CD4-positive, alpha-beta T cell treated with Interleukin-6 at 100 ng/mL for 8 hours (primary cell): ENCODE measurements at regions not wholly inside any gene's neighbourhood (a gene's known extent, or its start where the extent isn't known, plus 50 kb on each side); places are given as distances from the start of the nearest gene placed in this dataset.

ENCODE experiments used
- DNase-seq: peaks from one replicate; pipeline ENCODE4 v3.0.0-alpha.2; 2020; ENCODE audit warnings: mixed read lengths, low spot score

DNA sequence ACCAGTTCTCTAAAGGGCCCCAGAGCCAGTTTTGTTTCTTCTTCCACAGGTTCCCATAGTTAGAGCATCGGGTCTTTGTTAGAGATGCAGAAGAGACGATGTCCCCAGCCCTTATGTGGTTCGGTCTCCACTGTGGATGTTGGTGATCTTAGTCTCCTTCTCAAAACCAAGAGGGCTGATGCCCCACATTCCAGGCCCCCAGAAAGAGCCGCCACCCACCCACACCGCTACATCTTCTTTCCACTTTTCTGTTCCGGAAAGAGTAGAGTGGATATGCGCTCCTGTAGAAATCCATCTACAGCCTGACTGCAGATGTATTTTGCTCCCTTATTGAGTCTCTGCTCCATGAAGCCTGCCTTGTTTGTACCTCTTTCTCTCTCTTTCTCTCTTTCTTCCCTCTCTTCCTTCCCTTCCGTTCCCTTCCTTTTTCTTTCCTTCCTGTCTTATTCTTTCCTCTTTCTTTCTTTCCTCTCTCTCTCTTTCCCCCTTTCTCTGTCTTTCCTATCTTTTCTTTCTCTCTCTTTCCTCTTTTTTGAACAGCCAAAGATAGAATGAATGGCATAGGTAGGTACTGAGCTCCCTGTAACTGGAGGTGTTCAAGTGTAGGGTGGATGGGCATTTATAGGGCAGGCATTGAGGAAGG is 224.3 kb downstream of the SEC14L1 start:
- no peak for DNase-seq

GRCh38 chr17:77365584-77366186 is 224.9 kb downstream of the SEC14L1 start:
- peak; percentile 43 for DNase-seq

GRCh38 chr17:77366206-77366557 is 225.4 kb downstream of the SEC14L1 start:
- no peak for DNase-seq

- no peak for DNase-seq
These were observed 225.9 kb downstream of the SEC14L1 start for GRCh38 chr17:77366558-77367245.

DNA sequence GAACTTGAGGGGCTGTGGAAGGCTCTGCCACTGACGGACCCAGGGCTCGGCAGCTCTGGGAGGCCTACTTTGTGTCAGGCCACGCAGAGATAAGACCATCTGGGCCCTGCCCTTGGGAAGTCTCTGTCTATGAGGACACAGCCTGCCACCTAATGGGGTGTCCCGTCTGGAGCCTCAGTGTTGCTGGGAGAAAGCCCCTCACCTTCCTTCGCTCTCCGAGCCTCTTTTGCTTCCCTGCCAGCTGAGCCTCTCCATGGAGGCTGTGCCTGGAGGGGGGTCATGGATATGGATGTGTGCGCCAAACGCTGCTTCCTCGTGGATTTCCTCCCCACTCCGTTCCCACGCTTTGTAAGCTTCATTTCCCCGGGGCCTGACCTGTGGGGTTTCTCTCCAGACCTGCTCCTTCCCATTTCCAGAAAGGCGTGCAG is 228.8 kb downstream of the SEC14L1 start:
- no peak for DNase-seq

- DNase-seq: no peak
These were observed 229.8 kb downstream of the SEC14L1 start for GRCh38 chr17:77370586-77370985.

DNA sequence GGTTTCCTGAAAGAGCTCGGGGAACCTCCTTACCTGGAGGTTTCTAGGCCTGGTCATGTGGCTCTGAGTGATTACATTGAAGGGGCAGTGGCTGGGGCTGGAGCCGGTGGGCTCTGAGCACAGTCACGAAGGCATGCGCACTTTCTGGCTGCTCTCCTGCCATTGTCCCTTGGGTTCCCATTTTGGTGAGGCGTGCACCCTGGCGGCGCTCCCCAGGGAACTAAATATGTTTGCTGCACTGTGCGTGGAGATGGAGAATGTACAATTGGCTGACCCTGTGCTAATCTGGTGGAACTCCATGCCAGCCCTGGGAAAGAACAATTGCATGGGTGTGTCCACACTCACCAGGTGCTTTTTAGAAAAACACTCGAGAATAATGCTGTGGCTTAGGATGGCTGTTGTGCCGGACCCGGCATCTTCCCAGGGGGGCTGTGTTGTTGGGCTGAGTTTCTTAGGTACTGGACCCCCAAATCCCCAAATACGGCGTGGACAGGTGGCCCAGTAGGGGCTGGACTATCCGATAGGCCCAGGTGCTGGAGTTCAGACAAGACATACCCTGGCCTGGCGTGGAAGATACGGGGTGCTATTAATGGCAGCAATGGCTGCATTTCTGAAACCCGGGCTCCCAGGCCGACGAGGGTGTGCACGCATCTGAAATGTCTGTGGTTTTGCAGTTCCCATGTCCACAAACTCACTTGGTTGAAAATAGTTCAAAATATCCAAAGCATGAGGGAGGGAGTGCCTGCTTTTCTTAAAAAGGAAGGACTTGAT is 230.5 kb downstream of the SEC14L1 start:
- DNase-seq: no peak

DNA sequence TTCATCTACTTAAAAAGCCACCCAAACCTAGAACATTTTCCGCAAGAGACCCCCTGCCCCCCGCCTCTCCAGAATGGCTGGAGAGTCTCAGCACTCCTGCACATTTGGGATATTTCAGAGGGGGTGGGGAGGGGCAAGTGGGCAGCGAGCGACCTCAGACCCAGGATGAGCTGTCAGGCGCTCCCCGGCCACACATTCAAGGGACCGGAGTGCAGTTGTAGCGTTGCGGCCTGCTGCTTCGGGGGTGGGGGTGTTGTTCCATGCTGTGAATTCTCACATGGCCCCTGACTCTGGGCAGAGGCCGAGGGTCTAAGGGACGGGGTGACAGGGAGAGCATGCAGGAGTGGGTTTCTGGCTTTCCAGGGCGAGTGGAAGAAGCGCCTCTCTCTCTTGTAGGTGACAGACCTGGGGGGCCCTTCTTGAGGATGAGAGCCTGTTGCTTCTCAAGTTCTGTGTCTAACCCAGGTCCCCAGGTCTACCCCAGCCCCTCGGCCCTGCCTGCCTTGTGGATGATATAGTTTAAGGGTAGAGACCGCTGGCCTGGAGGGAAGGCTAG is 231.2 kb downstream of the SEC14L1 start:
- DNase-seq: no peak

DNA sequence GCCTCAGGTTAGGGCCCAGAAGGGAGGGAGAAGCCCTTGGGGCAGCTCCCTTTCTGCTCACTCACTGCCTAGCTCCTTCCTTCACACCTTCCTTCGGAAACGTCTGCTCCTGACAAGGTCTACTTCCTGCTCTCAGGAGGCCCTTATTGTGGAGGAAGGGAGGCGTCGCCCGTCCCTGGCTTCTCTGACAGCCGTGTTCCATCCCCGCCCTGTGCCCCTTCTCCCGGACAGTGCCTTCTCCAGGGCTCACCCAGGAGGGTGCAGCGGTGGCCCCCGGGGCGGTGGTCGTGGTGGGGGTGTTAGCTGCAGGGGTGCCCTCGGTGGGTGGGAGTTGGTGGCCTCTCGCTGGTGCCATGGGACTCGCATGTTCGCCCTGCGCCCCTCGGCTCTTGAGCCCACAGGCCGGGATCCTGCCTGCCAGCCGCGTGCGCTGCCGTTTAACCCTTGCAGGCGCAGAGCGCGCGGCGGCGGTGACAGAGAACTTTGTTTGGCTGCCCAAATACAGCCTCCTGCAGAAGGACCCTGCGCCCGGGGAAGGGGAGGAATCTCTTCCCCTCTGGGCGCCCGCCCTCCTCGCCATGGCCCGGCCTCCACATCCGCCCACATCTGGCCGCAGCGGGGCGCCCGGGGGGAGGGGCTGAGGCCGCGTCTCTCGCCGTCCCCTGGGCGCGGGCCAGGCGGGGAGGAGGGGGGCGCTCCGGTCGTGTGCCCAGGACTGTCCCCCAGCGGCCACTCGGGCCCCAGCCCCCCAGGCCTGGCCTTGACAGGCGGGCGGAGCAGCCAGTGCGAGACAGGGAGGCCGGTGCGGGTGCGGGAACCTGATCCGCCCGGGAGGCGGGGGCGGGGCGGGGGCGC is 231.9 kb downstream of the SEC14L1 start:
- DNase-seq: peak; percentile 64

DNA sequence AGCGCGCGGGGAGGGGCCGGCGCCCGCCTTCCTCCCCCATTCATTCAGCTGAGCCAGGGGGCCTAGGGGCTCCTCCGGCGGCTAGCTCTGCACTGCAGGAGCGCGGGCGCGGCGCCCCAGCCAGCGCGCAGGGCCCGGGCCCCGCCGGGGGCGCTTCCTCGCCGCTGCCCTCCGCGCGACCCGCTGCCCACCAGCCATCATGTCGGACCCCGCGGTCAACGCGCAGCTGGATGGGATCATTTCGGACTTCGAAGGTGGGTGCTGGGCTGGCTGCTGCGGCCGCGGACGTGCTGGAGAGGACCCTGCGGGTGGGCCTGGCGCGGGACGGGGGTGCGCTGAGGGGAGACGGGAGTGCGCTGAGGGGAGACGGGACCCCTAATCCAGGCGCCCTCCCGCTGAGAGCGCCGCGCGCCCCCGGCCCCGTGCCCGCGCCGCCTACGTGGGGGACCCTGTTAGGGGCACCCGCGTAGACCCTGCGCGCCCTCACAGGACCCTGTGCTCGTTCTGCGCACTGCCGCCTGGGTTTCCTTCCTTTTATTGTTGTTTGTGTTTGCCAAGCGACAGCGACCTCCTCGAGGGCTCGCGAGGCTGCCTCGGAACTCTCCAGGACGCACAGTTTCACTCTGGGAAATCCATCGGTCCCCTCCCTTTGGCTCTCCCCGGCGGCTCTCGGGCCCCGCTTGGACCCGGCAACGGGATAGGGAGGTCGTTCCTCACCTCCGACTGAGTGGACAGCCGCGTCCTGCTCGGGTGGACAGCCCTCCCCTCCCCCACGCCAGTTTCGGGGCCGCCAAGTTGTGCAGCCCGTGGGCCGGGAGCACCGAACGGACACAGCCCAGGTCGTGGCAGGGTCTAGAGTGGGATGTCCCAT is 232.8 kb downstream of the SEC14L1 start:
- DNase-seq: peak; percentile 35

- peak; percentile 83 for DNase-seq
These were observed 233.6 kb downstream of the SEC14L1 start for GRCh38 chr17:77374170-77374936.

- DNase-seq: no peak
These were observed 234.5 kb downstream of the SEC14L1 start for GRCh38 chr17:77375108-77375916.

GRCh38 chr17:77375917-77376651 is 235.3 kb downstream of the SEC14L1 start:
- peak; percentile 77 for DNase-seq

DNA sequence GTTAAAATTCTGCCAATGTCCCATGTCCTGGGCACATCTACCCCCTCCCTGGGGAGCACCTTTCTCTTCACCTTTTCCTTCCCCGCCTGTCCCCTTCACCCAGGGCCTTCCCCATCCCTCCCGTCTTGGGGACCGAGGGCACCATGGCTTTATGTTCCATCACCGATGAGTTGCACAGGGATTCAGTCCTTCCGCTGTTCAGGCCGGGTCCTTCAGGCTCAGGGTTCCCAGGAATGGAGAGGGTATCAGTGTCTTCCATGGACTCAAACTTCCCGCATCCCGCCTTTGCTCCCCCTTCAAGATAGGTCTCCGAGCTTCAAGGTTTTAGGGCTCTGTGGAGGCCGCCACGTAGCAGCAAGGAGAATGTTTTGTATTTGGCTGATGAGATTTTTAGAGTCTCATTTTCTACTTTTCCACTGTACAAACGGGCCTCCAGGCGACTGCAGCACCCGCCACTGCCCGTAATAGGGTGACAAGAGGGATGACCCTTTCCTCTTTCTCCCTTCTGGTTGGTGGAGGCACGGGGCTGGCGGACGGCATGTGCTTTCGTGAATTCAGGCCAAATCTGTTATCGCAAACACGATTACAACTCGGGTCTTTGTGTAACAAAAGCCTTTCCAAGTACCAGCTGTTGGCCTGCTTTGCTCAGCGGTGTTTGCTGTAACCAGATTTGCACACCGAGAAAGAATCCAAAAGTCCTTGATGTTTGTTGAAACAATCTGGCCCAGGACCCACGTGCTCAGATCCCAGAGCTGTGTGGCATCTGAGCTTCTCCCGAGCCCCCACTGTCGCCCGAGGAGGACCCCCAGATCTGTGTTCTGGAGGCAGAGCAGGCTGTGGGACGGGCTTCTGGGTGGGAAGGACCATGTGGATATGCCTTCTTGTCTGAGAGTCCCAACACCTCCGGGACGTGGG is 236.3 kb downstream of the SEC14L1 start:
- DNase-seq: no peak

DNA sequence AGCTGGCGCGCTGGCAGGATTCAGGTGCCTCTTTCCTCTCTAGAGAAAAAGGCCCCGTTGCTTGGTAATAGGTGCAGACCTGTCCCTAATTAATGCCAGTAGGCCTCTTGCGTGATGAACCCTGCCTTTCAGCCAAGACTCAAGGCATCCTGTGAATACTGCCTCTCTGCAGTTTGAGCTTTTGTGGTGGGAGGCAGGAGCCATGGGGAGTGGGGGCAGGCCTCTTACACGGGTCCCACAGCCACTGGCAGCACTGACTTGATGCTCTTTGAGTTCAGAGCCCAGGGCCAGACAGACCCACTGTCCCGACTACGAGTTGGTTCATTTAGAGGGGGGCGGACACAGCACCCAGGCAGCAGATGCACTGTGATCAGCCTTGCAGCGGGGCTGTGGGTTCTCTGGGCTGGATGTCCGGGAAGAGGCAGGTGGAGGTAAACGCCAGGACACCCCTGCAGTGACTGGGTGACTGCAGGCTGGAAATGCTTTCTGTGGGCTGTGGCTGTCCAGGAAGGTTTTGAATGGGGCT is 237.0 kb downstream of the SEC14L1 start:
- DNase-seq: no peak

DNA sequence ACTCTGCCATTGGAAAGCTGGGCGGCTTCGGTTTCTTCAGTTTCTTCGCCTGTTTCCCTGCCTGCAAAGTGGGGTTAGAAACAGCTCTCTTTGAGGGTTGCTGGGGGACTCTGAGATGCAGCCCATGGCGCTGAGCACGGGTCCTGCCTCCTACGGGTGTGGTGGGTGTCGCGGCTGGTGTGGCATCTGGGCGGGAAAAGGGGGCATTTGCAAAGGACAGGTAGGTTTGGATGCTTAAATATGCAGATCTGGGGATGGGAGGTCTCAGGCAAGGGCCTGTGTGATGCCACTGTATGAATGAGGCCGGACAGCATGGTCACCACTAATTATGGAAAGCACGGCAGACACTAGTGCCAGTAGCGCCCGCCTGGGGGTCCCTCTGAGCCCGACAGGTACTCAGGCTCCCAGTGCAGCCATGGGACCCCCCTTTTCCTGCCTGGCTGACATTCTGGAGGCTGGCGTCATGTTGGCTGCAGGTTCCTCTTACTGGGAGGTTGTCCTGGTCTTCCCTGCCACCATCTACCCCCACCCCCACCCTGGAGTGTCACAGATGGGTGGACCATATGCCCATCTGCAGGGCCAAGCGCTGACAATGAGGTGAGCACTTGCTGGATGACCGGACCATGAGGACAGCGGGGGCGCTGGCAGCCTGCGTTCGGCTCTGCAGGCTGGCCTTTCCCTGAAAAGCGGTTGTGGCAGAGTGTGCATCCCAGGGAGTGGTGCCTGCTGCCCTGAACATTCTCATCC is 237.7 kb downstream of the SEC14L1 start:
- DNase-seq: no peak
